SH-SY5Y (cell line): ENCODE measurements at regions not wholly inside any gene's neighbourhood (a gene's known extent, or its start where the extent isn't known, plus 50 kb on each side); places are given as distances from the start of the nearest gene placed in this dataset.

Experiments
- GATA2 ChIP-seq: IDR thresholded peaks from 2 replicates; pipeline ENCODE4 v1.6.1; 2011; ENCODE audit warnings: mild to moderate bottlenecking, low read depth, low read length
- GATA3 ChIP-seq: IDR thresholded peaks from 2 replicates; pipeline ENCODE4 v1.6.1; 2011; ENCODE audit warnings: low read depth, mild to moderate bottlenecking, low read length, moderate library complexity

DNA sequence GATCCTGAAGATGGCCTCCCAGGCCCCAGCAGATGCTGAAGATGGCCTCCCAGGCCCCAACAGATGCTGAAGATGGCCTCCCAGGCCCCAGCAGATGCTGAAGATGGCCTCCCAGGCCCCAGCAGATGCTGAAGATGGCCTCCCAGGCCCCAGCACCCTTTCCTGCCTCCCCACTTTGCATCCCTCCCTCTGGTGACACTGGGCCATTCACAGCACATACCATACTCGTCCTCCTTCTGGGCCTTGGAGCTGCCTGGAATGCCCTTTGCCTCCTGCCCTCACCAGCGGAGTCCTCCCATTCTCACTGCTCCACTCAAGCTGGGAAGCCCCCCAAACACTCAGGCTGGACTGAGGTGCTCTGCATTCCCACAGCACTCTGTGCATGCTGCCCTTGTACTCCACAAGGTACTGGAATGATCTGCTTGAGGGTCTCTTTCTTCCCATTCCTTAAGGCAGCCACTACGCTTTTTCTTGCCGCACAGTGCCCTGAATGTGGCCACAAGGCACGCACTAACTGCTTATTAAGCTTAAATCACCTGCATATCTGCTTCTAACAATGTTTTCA is 550.0 kb downstream of the BNC2 start:
- TF ChIP-seq GATA3: no peak
- TF ChIP-seq GATA2: no peak

DNA sequence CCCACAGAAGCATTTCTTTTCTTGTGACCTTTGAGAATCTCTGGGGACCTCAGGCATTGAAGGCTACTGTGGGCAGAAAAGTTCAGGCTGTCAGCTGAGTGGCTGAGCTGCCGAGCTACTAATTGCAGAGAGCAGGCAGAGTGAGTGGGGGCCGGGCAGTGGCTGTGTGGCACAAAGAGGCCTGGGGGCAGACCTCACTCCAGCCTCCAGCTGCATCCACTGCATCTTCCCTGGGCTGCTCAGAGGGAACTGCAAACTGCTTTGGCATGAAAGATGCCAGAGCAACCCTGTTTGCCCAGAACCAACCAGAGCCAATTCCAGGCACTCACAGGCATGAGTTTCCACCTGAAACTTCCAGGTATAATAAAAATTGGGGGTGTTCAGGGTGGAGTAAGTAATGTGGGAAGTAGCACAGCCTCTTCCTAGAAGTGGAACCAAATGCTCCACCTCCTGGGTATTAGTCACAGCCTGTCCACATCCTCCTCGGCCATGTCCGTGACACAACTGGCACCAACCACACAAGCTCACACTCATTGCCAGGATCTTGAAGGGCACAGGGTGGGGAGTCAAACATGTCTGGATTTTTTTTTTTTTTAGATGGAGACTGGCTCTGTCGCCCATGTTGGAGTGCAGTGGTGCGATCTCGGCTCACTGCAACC is 548.9 kb downstream of the BNC2 start:
- TF ChIP-seq GATA3 (no peak), GATA2 (no peak)

DNA sequence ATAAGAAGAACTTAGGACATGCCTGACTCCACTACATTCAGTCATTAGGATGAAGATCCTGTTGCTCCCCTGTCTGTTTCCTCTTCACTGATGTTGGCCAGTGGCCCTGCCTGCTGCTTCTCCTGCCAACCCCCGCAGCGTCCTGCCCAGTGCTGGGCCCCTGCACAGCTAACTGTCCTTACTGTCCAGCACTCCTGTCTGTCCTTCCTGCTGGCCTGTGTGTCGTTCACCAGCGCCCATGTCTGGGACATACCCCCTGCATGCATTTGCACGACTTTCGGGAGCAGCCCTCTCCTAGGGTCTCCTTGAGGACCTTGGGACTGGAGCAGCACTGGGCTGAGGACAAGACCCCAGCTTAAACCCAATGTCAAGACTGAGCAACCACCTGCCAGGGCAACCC is 547.6 kb downstream of the BNC2 start:
- TF ChIP-seq GATA3: no peak
- no peak for TF ChIP-seq GATA2

DNA sequence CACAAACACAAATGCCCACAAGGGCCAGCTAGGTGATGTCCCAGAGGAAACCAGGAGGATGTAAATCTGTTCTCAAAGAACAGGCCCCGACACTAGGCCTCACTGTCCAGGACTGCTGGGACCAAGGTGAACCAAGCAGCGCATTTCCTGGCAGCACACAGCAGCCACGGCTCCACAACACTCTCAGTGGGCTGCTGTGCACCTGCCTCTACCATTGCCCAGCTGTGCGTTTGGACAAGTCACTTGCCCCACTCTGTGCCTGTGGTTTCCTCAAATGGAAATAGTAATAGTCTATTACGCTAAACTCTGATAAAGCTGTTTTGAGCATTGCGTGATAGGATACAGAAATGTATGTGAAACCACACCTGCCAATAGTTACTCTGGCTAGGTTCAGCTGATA is 544.5 kb downstream of the BNC2 start:
- TF ChIP-seq GATA3: no peak
- TF ChIP-seq GATA2: no peak

DNA sequence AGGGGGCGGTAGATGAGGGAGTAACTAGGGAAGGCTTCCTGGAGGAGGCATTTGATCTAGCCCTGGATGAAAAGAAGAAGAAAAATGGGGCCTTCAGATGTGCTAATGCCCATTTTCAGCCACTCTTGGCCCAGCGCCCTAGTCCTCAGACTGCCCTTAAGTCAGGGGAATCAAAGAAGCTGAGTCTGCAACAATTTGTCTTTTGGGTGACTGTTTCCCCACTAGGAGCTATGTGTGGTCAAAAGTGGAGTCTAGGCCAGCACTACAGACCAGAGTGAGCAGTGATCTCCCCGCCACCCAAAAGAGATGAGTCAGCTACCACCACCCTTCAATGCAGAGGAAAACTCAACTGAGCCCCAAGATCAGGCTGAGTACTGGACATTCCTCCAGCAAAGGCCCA is 542.1 kb downstream of the BNC2 start:
- TF ChIP-seq GATA2: no peak
- no peak for TF ChIP-seq GATA3

DNA sequence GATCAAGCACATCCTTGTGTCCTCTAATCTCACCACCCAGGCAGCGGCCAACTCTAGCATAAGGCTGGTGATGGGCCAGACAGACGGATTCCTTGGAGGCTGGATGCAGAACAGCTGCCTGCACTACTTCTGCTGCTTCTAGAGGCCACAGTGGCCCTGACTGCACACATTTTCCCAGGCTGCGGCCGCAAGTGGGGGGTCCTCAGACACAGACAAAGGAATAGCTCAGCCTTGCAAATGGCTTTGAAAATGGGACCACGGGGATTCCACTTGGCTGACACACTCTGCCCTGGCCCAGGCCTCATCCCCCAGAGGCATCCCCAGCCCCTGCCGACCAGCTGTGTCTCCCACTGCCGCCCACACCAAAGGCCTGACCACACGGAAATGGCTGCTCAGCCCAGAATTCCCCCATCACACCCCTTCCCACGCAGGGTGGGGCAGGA is 540.8 kb downstream of the BNC2 start:
- TF ChIP-seq GATA3 (no peak), GATA2 (no peak)

DNA sequence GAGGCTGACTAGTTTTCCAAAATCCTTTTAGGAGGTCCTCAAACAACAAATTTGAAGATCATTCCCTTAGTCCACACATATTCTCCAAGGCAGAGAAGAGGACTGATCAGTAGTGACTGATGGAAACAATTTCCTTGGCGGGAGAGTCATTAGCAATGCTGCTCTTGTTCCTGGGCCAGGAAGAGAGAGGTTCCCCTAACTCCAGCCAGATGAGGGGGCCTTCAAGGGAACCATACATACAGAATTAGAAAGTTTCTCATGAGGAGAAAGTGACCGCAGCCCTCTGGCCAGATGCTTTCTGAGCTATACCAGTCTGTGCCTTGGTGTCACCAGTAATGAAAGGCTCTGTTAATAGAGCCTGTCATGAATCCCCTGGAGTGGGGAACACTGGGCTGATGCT is 539.4 kb downstream of the BNC2 start:
- TF ChIP-seq GATA2 (no peak), GATA3 (no peak)

DNA sequence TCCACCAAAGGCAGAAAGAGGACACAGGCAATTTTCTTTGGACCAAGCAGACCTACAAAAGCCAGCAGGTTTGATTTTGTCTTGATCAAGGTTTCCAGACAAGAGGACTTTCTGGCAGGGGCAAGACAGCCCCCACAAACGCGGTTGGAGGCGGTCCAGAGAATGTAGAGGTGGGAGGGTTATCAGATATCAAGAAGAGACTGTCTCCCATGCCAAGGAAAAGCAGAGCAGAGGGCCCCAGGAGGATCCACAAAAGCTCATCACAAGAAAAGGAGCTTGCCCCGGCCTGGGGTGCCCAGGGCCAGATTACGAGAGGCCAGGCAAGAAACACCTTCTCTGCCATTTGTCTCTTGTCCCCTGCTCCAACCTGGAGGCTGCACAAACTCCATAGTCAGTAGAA is 538.9 kb downstream of the BNC2 start:
- TF ChIP-seq GATA2 (no peak), GATA3 (no peak)

DNA sequence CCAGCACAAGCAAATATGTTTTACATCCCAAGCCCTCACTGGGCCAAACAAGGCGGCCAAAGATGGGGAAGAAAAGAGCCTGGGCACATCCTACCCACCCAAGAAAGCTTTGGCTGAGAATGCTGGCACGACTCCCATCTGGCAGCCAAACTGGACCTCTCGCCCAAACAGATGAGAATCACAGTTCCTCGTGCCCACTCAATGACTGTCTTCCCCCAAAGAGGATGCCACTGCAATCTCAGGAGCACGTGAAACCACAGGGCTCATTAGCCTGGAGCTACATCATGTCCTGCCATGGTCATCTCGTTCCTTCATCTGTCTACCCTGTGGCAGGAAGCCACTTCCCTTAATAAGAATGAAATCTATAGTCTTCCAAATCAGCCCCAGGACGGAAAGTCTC is 536.8 kb downstream of the BNC2 start:
- TF ChIP-seq GATA3 (no peak), GATA2 (no peak)

DNA sequence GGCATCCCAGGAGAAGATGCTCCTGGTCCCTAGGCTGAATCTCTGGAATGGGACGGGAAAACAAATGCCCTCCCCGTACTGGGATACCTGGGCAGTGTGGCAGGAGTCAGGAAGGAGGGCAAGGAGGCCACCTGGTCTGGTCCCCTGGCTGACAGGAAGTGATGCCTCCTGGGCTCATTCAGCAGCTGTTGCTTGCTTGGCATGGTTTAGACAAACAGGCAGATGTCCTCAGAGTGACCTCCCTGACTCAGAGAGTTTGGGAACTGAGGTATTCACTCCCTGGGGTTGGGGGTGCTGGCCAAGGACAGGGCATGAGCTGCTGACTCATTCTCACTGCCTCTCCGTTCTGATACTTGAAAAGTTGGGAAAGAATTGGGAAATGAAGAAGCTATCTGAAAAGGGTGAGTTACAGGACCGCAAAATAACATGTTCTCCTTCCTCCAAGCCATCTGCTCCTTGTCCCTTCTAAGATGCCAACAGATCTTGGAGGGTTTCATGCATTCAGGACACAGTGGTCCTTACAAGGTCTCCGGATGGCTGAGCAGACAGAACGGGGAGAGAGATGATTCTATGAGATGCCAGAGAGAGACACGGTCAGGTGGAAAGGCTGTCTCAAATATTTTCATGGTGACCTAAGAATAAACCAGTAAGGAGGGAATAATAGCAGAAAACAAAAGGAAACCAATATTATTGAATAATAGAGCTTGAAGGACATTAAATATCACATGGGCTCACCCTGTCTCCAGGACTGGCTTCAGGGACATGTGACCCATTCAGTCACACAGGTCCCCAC is 534.5 kb downstream of the BNC2 start:
- TF ChIP-seq GATA3 (no peak), GATA2 (no peak)

DNA sequence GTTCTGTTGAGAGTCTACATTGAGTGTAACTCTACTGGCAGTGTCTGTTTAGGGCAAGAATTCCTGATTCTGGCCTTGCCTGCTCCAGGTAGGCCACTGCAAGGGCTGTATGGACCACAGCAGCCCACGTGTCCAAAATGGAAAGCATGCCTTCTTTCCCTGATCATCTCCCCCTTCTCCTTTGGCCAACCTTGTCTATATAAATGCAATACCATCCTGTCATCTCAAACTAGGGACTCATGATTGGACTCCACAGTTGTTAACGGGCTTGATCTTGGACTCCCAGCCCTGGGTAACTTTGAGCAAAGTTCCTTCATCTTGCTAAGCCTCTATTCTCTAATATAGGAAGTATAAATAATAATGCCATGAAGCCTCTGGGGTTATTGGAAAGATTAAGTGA is 533.6 kb downstream of the BNC2 start:
- TF ChIP-seq GATA3 (no peak), GATA2 (no peak)

DNA sequence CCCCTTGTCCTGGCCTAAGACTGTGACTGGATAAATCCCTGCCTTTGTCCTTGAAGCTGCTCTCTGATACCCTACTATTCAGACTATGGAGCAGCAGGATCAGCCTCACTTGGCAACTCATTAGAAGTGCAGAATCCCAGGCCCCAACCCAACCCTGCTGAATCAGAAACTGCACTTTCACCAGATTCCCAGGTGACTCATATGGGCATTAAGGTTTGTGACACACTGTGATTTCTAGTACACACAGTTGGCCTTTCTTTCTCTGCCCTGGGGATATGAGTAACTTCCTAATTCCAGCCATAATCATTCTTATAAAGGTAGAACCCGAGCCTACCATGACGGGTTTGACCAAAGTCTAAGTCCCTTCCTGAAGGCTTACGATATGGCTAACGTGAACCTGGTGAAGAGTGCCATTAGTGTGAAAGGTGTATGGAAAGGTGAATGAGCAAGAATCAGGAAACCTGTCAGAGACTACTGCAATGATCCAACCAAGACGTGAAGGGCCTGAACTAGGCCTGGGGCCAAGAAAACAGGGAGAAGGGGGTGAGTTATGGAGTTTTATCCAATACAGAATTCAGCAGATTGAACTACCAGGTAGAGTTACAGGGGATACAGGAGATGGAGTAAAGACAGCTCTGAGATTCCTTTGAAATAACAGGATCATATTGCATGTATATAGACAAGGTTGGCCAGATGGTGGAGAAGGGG is 533.0 kb downstream of the BNC2 start:
- no peak for TF ChIP-seq GATA2
- no peak for TF ChIP-seq GATA3

DNA sequence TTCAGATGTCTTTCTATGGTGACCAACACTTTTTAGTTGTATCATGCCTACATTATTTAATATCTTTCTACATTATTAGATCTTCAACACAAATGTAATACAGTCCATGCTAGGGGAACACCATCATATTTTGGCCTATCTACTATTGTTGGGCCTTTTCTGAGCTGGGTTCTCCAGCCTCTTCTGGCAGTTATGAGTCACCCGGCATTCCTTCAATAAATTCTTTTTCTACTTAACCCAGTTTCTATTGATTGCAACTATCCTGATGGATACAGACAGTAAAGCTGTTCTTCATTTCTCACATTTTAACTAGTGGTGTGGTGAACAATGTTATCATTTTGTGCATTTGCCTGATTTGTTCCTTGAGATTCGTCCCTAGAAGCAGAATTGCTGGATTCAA is 529.3 kb downstream of the BNC2 start:
- TF ChIP-seq GATA2 (no peak), GATA3 (no peak)

DNA sequence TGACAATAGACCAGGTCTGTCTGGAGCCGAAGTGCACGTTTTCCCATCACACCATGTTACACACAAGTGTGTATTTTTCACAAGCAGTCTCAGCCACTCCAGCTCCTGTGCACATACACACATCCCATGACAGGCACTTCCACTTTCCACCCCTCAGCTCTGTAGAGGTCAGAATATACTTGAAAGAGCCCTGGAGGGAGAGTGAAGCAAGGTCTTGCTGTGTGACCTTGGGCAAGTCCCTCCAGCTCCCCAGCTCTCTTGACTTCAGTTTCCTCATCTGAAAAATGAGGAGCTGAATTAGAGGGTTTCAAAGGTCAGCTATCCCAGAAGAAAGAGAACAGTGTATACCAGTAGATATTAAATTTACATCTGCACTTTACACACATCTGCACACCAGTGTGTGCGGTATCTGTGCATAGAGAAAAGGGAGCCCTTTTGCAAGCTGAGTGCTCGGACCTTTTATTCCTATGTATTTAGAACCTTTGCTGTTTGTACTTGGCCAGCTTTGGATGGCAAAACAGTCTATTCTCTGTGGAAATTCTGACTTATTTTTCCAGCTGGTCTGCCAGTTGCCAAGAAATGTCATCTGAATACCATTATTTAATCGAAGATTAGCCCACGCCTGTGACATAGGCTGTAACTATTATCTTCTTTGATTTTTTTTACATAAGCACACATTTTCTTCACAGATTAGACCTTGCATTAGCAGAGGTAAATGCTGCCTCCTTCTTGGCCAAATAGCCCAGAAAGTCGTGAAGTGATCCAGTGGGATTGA is 528.0 kb downstream of the BNC2 start:
- no peak for TF ChIP-seq GATA2
